ENCODE measurements at regions not wholly inside any gene's neighbourhood (a gene's known extent, or its start where the extent isn't known, plus 50 kb on each side); places are given as distances from the start of the nearest gene placed in this dataset.

- Histone ChIP-seq H3K9me3 (ENCODE audit: control insufficient read depth in 1 of 2, low read length in 2 of 2) (no peaks in the 10 kb centered on the region), H3K4me1 (ENCODE audit: control insufficient read depth in 1 of 2, insufficient read depth in 2 of 2, low read length in 2 of 2) (no peaks in the 10 kb centered on the region), H3K36me3 (ENCODE audit: control insufficient read depth in 1 of 2, insufficient read depth in 2 of 2, low read length in 2 of 2) (no peaks in the 10 kb centered on the region), H3K4me3 (ENCODE audit: low read depth in 1 of 2, low read length in 2 of 2) (no peak overlapping the region), H3K27ac (ENCODE audit: low read length) (no peak overlapping the region), H3K27me3 (ENCODE audit: low read depth, low read length) (no peaks in the 10 kb centered on the region)
These were observed 126.5 kb downstream of the GALR1 start for GRCh38 chr18:77376043-77376732.

GRCh38 chr18:77376733-77377094, 127.1 kb downstream of the GALR1 start:
- Histone ChIP-seq H3K9me3 (ENCODE audit: control insufficient read depth in 1 of 2, low read length in 2 of 2) (no peaks in the 10 kb centered on the region), H3K4me3 (ENCODE audit: low read depth in 1 of 2, low read length in 2 of 2) (no peak overlapping the region), H3K27ac (ENCODE audit: low read length) (no peak overlapping the region), H3K4me1 (ENCODE audit: control insufficient read depth in 1 of 2, insufficient read depth in 2 of 2, low read length in 2 of 2) (no peaks in the 10 kb centered on the region), H3K36me3 (ENCODE audit: control insufficient read depth in 1 of 2, insufficient read depth in 2 of 2, low read length in 2 of 2) (no peaks in the 10 kb centered on the region), H3K27me3 (ENCODE audit: low read depth, low read length) (no peaks in the 10 kb centered on the region)

GRCh38 chr18:77377813-77378212, 128.2 kb downstream of the GALR1 start:
- Histone ChIP-seq H3K9me3 (ENCODE audit: control insufficient read depth in 1 of 2, low read length in 2 of 2) (no peaks in the 10 kb centered on the region), H3K4me3 (ENCODE audit: low read depth in 1 of 2, low read length in 2 of 2) (no peak overlapping the region), H3K27ac (ENCODE audit: low read length) (no peak overlapping the region), H3K4me1 (ENCODE audit: control insufficient read depth in 1 of 2, insufficient read depth in 2 of 2, low read length in 2 of 2) (no peaks in the 10 kb centered on the region), H3K27me3 (ENCODE audit: low read depth, low read length) (no peaks in the 10 kb centered on the region), H3K36me3 (ENCODE audit: control insufficient read depth in 1 of 2, insufficient read depth in 2 of 2, low read length in 2 of 2) (no peaks in the 10 kb centered on the region)

GRCh38 chr18:77379976-77380509, 130.4 kb downstream of the GALR1 start:
- Histone ChIP-seq H3K9me3 (ENCODE audit: control insufficient read depth in 1 of 2, low read length in 2 of 2) (no peaks in the 10 kb centered on the region), H3K27ac (ENCODE audit: low read length) (no peak overlapping the region), H3K4me3 (ENCODE audit: low read depth in 1 of 2, low read length in 2 of 2) (no peak overlapping the region), H3K4me1 (ENCODE audit: control insufficient read depth in 1 of 2, insufficient read depth in 2 of 2, low read length in 2 of 2) (no peaks in the 10 kb centered on the region), H3K27me3 (ENCODE audit: low read depth, low read length) (no peaks in the 10 kb centered on the region), H3K36me3 (ENCODE audit: control insufficient read depth in 1 of 2, insufficient read depth in 2 of 2, low read length in 2 of 2) (no peaks in the 10 kb centered on the region)

- H3K9me3 ChIP-seq (ENCODE audit: control insufficient read depth in 1 of 2, low read length in 2 of 2): no peaks in the 10 kb centered on the region
- no peaks in the 10 kb centered on the region for H3K4me1 ChIP-seq (ENCODE audit: control insufficient read depth in 1 of 2, insufficient read depth in 2 of 2, low read length in 2 of 2)
- H3K27me3 ChIP-seq (ENCODE audit: low read depth, low read length): no peaks in the 10 kb centered on the region
- H3K4me3 ChIP-seq (ENCODE audit: low read depth in 1 of 2, low read length in 2 of 2): no peak overlapping the region
- H3K36me3 ChIP-seq (ENCODE audit: control insufficient read depth in 1 of 2, insufficient read depth in 2 of 2, low read length in 2 of 2): no peaks in the 10 kb centered on the region
- H3K27ac ChIP-seq (ENCODE audit: low read length): no peak overlapping the region
These were observed 131.0 kb downstream of the GALR1 start for GRCh38 chr18:77380695-77381094.

DNA sequence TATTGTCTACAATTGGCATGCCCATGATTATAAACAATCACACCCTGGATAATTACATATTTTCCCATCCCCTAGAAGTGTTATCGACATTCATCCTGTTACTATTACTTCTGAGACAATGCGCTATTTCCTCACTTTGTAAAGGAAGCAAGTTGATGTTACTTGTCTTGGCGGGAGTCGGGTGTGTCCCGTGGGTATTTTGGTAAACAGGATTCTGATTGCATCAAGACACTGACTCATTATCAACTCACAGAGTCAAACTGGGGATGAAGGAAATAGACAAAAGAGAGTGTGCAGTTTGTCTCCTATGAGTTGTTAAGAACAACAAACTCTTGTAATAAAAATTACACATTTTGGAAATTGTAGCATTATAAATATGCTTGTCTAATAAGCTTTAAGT, 142.7 kb downstream of the GALR1 start:
- no peaks in the 10 kb centered on the region for H3K4me1 ChIP-seq (ENCODE audit: control insufficient read depth in 1 of 2, insufficient read depth in 2 of 2, low read length in 2 of 2)
- H3K27me3 ChIP-seq (ENCODE audit: low read depth, low read length): no peaks in the 10 kb centered on the region
- H3K27ac ChIP-seq (ENCODE audit: low read length): no peak overlapping the region
- no peaks in the 10 kb centered on the region for H3K9me3 ChIP-seq (ENCODE audit: control insufficient read depth in 1 of 2, low read length in 2 of 2)
- no peak overlapping the region for H3K4me3 ChIP-seq (ENCODE audit: low read depth in 1 of 2, low read length in 2 of 2)
- no peaks in the 10 kb centered on the region for H3K36me3 ChIP-seq (ENCODE audit: control insufficient read depth in 1 of 2, insufficient read depth in 2 of 2, low read length in 2 of 2)

- no peaks in the 10 kb centered on the region for H3K27me3 ChIP-seq (ENCODE audit: low read depth, low read length)
- H3K4me3 ChIP-seq (ENCODE audit: low read depth in 1 of 2, low read length in 2 of 2): no peak overlapping the region
- H3K4me1 ChIP-seq (ENCODE audit: control insufficient read depth in 1 of 2, insufficient read depth in 2 of 2, low read length in 2 of 2): no peaks in the 10 kb centered on the region
- no peaks in the 10 kb centered on the region for H3K36me3 ChIP-seq (ENCODE audit: control insufficient read depth in 1 of 2, insufficient read depth in 2 of 2, low read length in 2 of 2)
- H3K27ac ChIP-seq (ENCODE audit: low read length): no peak overlapping the region
- no peaks in the 10 kb centered on the region for H3K9me3 ChIP-seq (ENCODE audit: control insufficient read depth in 1 of 2, low read length in 2 of 2)
These were observed 143.9 kb downstream of the GALR1 start for GRCh38 chr18:77393519-77393918.

GRCh38 chr18:77395953-77396352, 146.3 kb downstream of the GALR1 start:
- Histone ChIP-seq H3K36me3 (ENCODE audit: control insufficient read depth in 1 of 2, insufficient read depth in 2 of 2, low read length in 2 of 2) (no peaks in the 10 kb centered on the region), H3K27me3 (ENCODE audit: low read depth, low read length) (no peaks in the 10 kb centered on the region), H3K9me3 (ENCODE audit: control insufficient read depth in 1 of 2, low read length in 2 of 2) (no peaks in the 10 kb centered on the region), H3K4me3 (ENCODE audit: low read depth in 1 of 2, low read length in 2 of 2) (no peak overlapping the region), H3K27ac (ENCODE audit: low read length) (no peak overlapping the region), H3K4me1 (ENCODE audit: control insufficient read depth in 1 of 2, insufficient read depth in 2 of 2, low read length in 2 of 2) (no peaks in the 10 kb centered on the region)

- Histone ChIP-seq H3K4me3 (ENCODE audit: low read depth in 1 of 2, low read length in 2 of 2) (no peak overlapping the region), H3K9me3 (ENCODE audit: control insufficient read depth in 1 of 2, low read length in 2 of 2) (no peaks in the 10 kb centered on the region), H3K36me3 (ENCODE audit: control insufficient read depth in 1 of 2, insufficient read depth in 2 of 2, low read length in 2 of 2) (no peaks in the 10 kb centered on the region), H3K27ac (ENCODE audit: low read length) (no peak overlapping the region), H3K4me1 (ENCODE audit: control insufficient read depth in 1 of 2, insufficient read depth in 2 of 2, low read length in 2 of 2) (no peaks in the 10 kb centered on the region), H3K27me3 (ENCODE audit: low read depth, low read length) (no peaks in the 10 kb centered on the region)
These were observed 147.4 kb downstream of the GALR1 start for GRCh38 chr18:77397056-77397455.

DNA sequence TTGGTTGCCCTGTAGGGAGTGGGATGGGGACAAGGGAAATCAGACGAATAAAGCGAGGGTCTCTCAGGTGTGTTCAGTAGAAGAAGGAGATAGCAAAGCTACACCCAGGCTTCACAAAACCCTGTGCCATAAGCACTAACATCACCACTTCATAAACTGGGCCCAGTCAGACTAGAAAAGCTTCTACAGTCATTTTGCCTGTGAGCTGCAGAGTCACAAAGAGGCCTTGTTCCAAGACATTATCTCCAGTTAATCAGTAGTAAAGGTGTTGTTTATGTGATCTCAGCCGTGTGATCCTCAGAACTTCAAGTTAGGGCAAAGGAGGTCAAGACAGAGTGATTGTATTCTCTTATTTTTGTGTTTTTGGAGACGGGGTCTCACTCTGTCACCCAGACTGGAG, 148.0 kb downstream of the GALR1 start:
- no peaks in the 10 kb centered on the region for H3K27me3 ChIP-seq (ENCODE audit: low read depth, low read length)
- H3K9me3 ChIP-seq (ENCODE audit: control insufficient read depth in 1 of 2, low read length in 2 of 2): no peaks in the 10 kb centered on the region
- H3K4me1 ChIP-seq (ENCODE audit: control insufficient read depth in 1 of 2, insufficient read depth in 2 of 2, low read length in 2 of 2): no peaks in the 10 kb centered on the region
- no peaks in the 10 kb centered on the region for H3K36me3 ChIP-seq (ENCODE audit: control insufficient read depth in 1 of 2, insufficient read depth in 2 of 2, low read length in 2 of 2)
- no peak overlapping the region for H3K27ac ChIP-seq (ENCODE audit: low read length)
- H3K4me3 ChIP-seq (ENCODE audit: low read depth in 1 of 2, low read length in 2 of 2): no peak overlapping the region

- no peaks in the 10 kb centered on the region for H3K4me1 ChIP-seq (ENCODE audit: control insufficient read depth in 1 of 2, insufficient read depth in 2 of 2, low read length in 2 of 2)
- no peak overlapping the region for H3K4me3 ChIP-seq (ENCODE audit: low read depth in 1 of 2, low read length in 2 of 2)
- H3K27ac ChIP-seq (ENCODE audit: low read length): no peak overlapping the region
- H3K27me3 ChIP-seq (ENCODE audit: low read depth, low read length): no peaks in the 10 kb centered on the region
- no peaks in the 10 kb centered on the region for H3K36me3 ChIP-seq (ENCODE audit: control insufficient read depth in 1 of 2, insufficient read depth in 2 of 2, low read length in 2 of 2)
- H3K9me3 ChIP-seq (ENCODE audit: control insufficient read depth in 1 of 2, low read length in 2 of 2): no peaks in the 10 kb centered on the region
These were observed 150.9 kb downstream of the GALR1 start for GRCh38 chr18:77400561-77400960.

DNA sequence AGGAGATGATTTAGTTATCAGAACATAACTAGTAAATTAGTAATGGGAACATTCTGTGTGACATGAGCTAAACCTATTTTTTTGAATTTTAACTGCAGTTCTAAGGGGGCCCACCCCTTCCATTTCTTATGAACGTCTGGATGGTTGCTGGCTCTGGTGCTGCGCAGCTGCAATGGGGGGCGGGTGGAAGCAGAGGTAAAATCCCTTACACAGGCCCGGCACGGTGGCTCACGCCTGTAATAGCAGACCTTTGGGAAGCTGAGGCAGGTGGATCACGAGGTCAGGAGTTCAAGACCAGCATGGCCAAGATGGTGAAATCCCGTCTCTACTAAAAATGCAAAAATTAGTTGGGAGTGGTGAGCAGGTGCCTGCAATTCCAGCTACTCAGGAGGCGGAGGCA, 151.5 kb downstream of the GALR1 start:
- Histone ChIP-seq H3K27ac (ENCODE audit: low read length) (no peak overlapping the region), H3K36me3 (ENCODE audit: control insufficient read depth in 1 of 2, insufficient read depth in 2 of 2, low read length in 2 of 2) (no peaks in the 10 kb centered on the region), H3K27me3 (ENCODE audit: low read depth, low read length) (no peaks in the 10 kb centered on the region), H3K4me1 (ENCODE audit: control insufficient read depth in 1 of 2, insufficient read depth in 2 of 2, low read length in 2 of 2) (no peaks in the 10 kb centered on the region), H3K4me3 (ENCODE audit: low read depth in 1 of 2, low read length in 2 of 2) (no peak overlapping the region), H3K9me3 (ENCODE audit: control insufficient read depth in 1 of 2, low read length in 2 of 2) (no peaks in the 10 kb centered on the region)
